Liver (tissue), 8 donors: ENCODE measurements at regions not wholly inside any gene's neighbourhood (a gene's known extent, or its start where the extent isn't known, plus 50 kb on each side); places are given as distances from the start of the nearest gene placed in this dataset.
"Not testable (repeated sequence)": the region's sequence is repeated elsewhere in the genome, so short reads cannot be mapped to it uniquely, and the experiment has no call there.

Source experiments
- DNase-seq: peaks from one replicate; pipeline ENCODE4 v3.0.0-alpha.2; 2017; ENCODE audit warnings: low spot score
- H3K27ac ChIP-seq, 2 donors: one replicate each; pipeline ENCODE4 v1.7.0; 2013; ENCODE audit warnings: inconsistent platforms in 2 of 2, low read length in 2 of 2, control low read depth in 1 of 2, low read depth in 1 of 2, mild to moderate bottlenecking in 1 of 2
- H3K27me3 ChIP-seq, 4 donors: one replicate each; pipeline versions ENCODE4 v1.6.1 to v1.7.0; 2013; ENCODE audit warnings: low read length in 3 of 4, inconsistent platforms in 1 of 4, mild to moderate bottlenecking in 1 of 4, moderate library complexity in 1 of 4; ENCODE audit not compliant: control insufficient read depth in 4 of 4, insufficient read depth in 4 of 4
- H3K36me3 ChIP-seq, 4 donors: one replicate each; pipeline versions ENCODE4 v1.6.1 to v1.7.0; 2013; ENCODE audit warnings: low read length in 3 of 4, mild to moderate bottlenecking in 3 of 4, low read depth in 1 of 4, moderate library complexity in 1 of 4; ENCODE audit not compliant: control insufficient read depth in 4 of 4, insufficient read depth in 3 of 4
- H3K4me1 ChIP-seq, 4 donors: one replicate each; pipeline versions ENCODE4 v1.6.1 to v1.7.0; 2013; ENCODE audit warnings: low read length in 3 of 4, mild to moderate bottlenecking in 3 of 4, moderate library complexity in 1 of 4; ENCODE audit not compliant: control insufficient read depth in 4 of 4, insufficient read depth in 4 of 4
- H3K4me3 ChIP-seq, 3 donors: one replicate each; pipeline versions ENCODE4 v1.6.1 to v1.7.0; 2013; ENCODE audit warnings: low read length in 3 of 3, control low read depth in 1 of 3, low read depth in 1 of 3, mild to moderate bottlenecking in 1 of 3
- H3K9ac ChIP-seq, 2 donors: one replicate each; pipeline ENCODE4 v1.7.0; 2013; ENCODE audit warnings: low read length in 2 of 2, mild to moderate bottlenecking in 2 of 2, moderate library complexity in 2 of 2, control low read depth in 1 of 2, low read depth in 1 of 2
- H3K9me3 ChIP-seq, 4 donors: one replicate each; pipeline versions ENCODE4 v1.6.1 to v1.7.0; 2013; ENCODE audit warnings: low read length in 3 of 4; ENCODE audit not compliant: control insufficient read depth in 4 of 4
- ATF3 ChIP-seq: IDR thresholded peaks from 2 replicates; pipeline ENCODE4 v1.6.1; 2016; ENCODE audit warnings: antibody characterized with exemption
- CTCF ChIP-seq: fragments of 150-350 bp; IDR thresholded peaks from 2 replicates; pipeline ENCODE4 v1.5.1; 2017; ENCODE audit warnings: improper control_type of control experiment, low read depth, low read length; ENCODE audit not compliant: missing input control
- EGR1 ChIP-seq, 2 donors: IDR thresholded peaks; 2 replicates each; pipeline ENCODE4 v1.6.1; 2016 to 2018; ENCODE audit warnings: antibody characterized with exemption in 2 of 2, low read depth in 2 of 2
- FOXA2 ChIP-seq: IDR thresholded peaks from 2 replicates; pipeline ENCODE4 v1.6.1; 2016; ENCODE audit warnings: antibody characterized with exemption
- HNF4A ChIP-seq, 2 donors: conservative IDR thresholded peaks; 2 replicates each; pipeline ENCODE4 v1.6.1; 2016; ENCODE audit warnings: antibody characterized with exemption in 2 of 2, mild to moderate bottlenecking in 2 of 2
- JUND ChIP-seq, 2 donors: IDR thresholded peaks; 2 replicates each; pipeline ENCODE4 v1.6.1; 2016; ENCODE audit warnings: antibody characterized with exemption in 2 of 2
- MAX ChIP-seq: IDR thresholded peaks from 2 replicates; pipeline ENCODE4 v1.6.1; 2016; ENCODE audit warnings: antibody characterized with exemption
- RAD21 ChIP-seq, 2 donors: IDR thresholded peaks; 2 replicates each; pipeline ENCODE4 v1.6.1; 2016; ENCODE audit warnings: antibody characterized with exemption in 2 of 2, mild to moderate bottlenecking in 2 of 2
- REST ChIP-seq: IDR thresholded peaks from 2 replicates; pipeline ENCODE4 v1.6.1; 2016; ENCODE audit warnings: antibody characterized with exemption, mild to moderate bottlenecking
- RXRA ChIP-seq, 2 donors: IDR thresholded peaks; 2 replicates each; pipeline ENCODE4 v1.6.1; 2017 to 2018; ENCODE audit warnings: antibody characterized with exemption in 2 of 2, mild to moderate bottlenecking in 1 of 2
- TAF1 ChIP-seq: conservative IDR thresholded peaks from 2 replicates; pipeline ENCODE4 v1.6.1; 2016; ENCODE audit warnings: antibody characterized with exemption, mild to moderate bottlenecking
- YY1 ChIP-seq: IDR thresholded peaks from 2 replicates; pipeline ENCODE4 v1.6.1; 2016; ENCODE audit warnings: antibody characterized with exemption, mild to moderate bottlenecking
- WGBS: extraction: QIAGEN DNeasy Blood & Tissue Kit; methylation state at CpG from one replicate; pipeline ENCODE4 v1.1.7; 2013; 5-methylcytosine and 5-hydroxymethylcytosine counted together
- donor health status: healthy.
- donor health status: healthy.
- donor health status: healthy.
- donor health status: healthy.
- donor health status: healthy.

- Histone ChIP-seq H3K27ac (no peak overlapping the region), H3K9me3 (peaks cover 0 to 4% (median 0%) of the 10 kb centered on the region in 4 donors), H3K4me1 (peaks cover 0 to 13% (median 6%) of the 10 kb centered on the region in 4 donors), H3K27me3 (peaks cover 0 to 28% (median 4%) of the 10 kb centered on the region in 4 donors), H3K4me3 (no peak overlapping the region), H3K9ac (no peak overlapping the region), H3K36me3 (no peaks in the 10 kb centered on the region)
- TF ChIP-seq HNF4A (conservative IDR thresholded peaks at IDR 0.05) (no peak), CTCF (no peak), YY1 (no peak), REST (no peak), JUND (IDR thresholded peaks at IDR 0.05) (no peak), FOXA2 (no peak), EGR1 (IDR thresholded peaks at IDR 0.05; ENCODE audit: low read depth in 2 of 2) (no peak), MAX (no peak), RXRA (IDR thresholded peaks at IDR 0.05) (no peak), ATF3 (no peak), RAD21 (IDR thresholded peaks at IDR 0.05) (no peak), TAF1 (no peak)
- WGBS, result 88% methylated on average over 21 of the region's 21 CpGs
- no peak for DNase-seq
Observed at GRCh38 chr6:28638787-28639430, 113.2 kb downstream of the GPX5 start.

- not testable (repeated sequence) for H3K27ac ChIP-seq, H3K9me3 ChIP-seq, H3K36me3 ChIP-seq, H3K4me1 ChIP-seq, H3K9ac ChIP-seq, DNase-seq, H3K4me3 ChIP-seq
- WGBS, result 95% methylated on average over 47 of the region's 47 CpGs
- peaks cover 0 to 25% (median 4%) of the 10 kb centered on the region in 4 donors for H3K27me3 ChIP-seq
Observed at GRCh38 chr6:28639445-28640290, 114.0 kb downstream of the GPX5 start.
